ENCODE measurements at regions not wholly inside any gene's neighbourhood (a gene's known extent, or its start where the extent isn't known, plus 50 kb on each side); places are given as distances from the start of the nearest gene placed in this dataset.

GRCh38 chr3:5572168-5572567 lies 384.7 kb downstream of the EDEM1 start:
- no peaks in the 10 kb centered on the region for H3K27me3 ChIP-seq (replicated peaks; ENCODE audit: insufficient read depth)
- no peaks in the 10 kb centered on the region for H3K4me1 ChIP-seq (replicated peaks)
- H3K4me3 ChIP-seq: no peak overlapping the region
- H3K27ac ChIP-seq: no peak overlapping the region
- 69% methylated on average over 6 of the region's 6 CpGs for WGBS
- intact Hi-C loops (cut with DNase I): no loop called here
- no peak for TF ChIP-seq CTCF (IDR thresholded peaks at IDR 0.05)
- TF ChIP-seq POLR2A (IDR thresholded peaks at IDR 0.05): no peak
- no peak for DNase-seq (ENCODE audit: low spot score)
- H3K9me3 ChIP-seq: no peaks in the 10 kb centered on the region
- no peaks in the 10 kb centered on the region for H3K36me3 ChIP-seq

- no peaks in the 10 kb centered on the region for H3K4me1 ChIP-seq (replicated peaks)
- H3K4me3 ChIP-seq: no peak overlapping the region
- DNase-seq (ENCODE audit: low spot score): no peak
- 55% methylated on average over 7 of the region's 7 CpGs for WGBS
- no peaks in the 10 kb centered on the region for H3K27me3 ChIP-seq (replicated peaks; ENCODE audit: insufficient read depth)
- H3K27ac ChIP-seq: no peak overlapping the region
- H3K9me3 ChIP-seq: no peaks in the 10 kb centered on the region
- TF ChIP-seq POLR2A (IDR thresholded peaks at IDR 0.05) (no peak), POLR2AphosphoS5 (IDR thresholded peaks at IDR 0.05) (no peak), CTCF (IDR thresholded peaks at IDR 0.05) (no peak)
- H3K36me3 ChIP-seq: no peaks in the 10 kb centered on the region
- intact Hi-C loops (cut with DNase I): no loop called here
Measured at GRCh38 chr3:5576277-5577011, 388.9 kb downstream of the EDEM1 start.

- TF ChIP-seq POLR2A (IDR thresholded peaks at IDR 0.05) (no peak), POLR2AphosphoS5 (IDR thresholded peaks at IDR 0.05) (no peak), CTCF (IDR thresholded peaks at IDR 0.05) (no peak)
- Histone ChIP-seq H3K4me1 (replicated peaks) (no peaks in the 10 kb centered on the region), H3K36me3 (no peaks in the 10 kb centered on the region), H3K4me3 (no peak overlapping the region), H3K9me3 (no peaks in the 10 kb centered on the region), H3K27me3 (replicated peaks; ENCODE audit: insufficient read depth) (no peaks in the 10 kb centered on the region), H3K27ac (no peak overlapping the region)
- WGBS: 83% methylated on average over 2 of the region's 2 CpGs
- intact Hi-C loops (cut with DNase I): no loop called here
- DNase-seq (ENCODE audit: low spot score): no peak
Measured at GRCh38 chr3:5579139-5579602, 391.7 kb downstream of the EDEM1 start.

GRCh38 chr3:5579946-5580345 lies 392.4 kb downstream of the EDEM1 start:
- TF ChIP-seq CTCF (IDR thresholded peaks at IDR 0.05): no peak
- no peak for TF ChIP-seq POLR2AphosphoS5 (IDR thresholded peaks at IDR 0.05)
- TF ChIP-seq POLR2A (IDR thresholded peaks at IDR 0.05): no peak
- Histone ChIP-seq H3K4me1 (replicated peaks) (no peaks in the 10 kb centered on the region), H3K36me3 (no peaks in the 10 kb centered on the region), H3K9me3 (no peaks in the 10 kb centered on the region), H3K27me3 (replicated peaks; ENCODE audit: insufficient read depth) (no peaks in the 10 kb centered on the region), H3K27ac (no peak overlapping the region), H3K4me3 (no peak overlapping the region)
- WGBS: 90% methylated on average over 4 of the region's 4 CpGs
- DNase-seq (ENCODE audit: low spot score): no peak
- intact Hi-C loops (cut with DNase I): no loop called here

- Histone ChIP-seq H3K36me3 (no peaks in the 10 kb centered on the region), H3K4me1 (replicated peaks) (no peaks in the 10 kb centered on the region), H3K4me3 (no peak overlapping the region), H3K27ac (no peak overlapping the region), H3K9me3 (no peaks in the 10 kb centered on the region), H3K27me3 (replicated peaks; ENCODE audit: insufficient read depth) (no peaks in the 10 kb centered on the region)
- DNase-seq (ENCODE audit: low spot score): no peak
- 78% methylated on average over 2 of the region's 2 CpGs for WGBS
- TF ChIP-seq POLR2AphosphoS5 (IDR thresholded peaks at IDR 0.05) (no peak), CTCF (IDR thresholded peaks at IDR 0.05) (no peak), POLR2A (IDR thresholded peaks at IDR 0.05) (no peak)
- intact Hi-C loops (cut with DNase I): no loop called here
Measured at GRCh38 chr3:5580826-5581225, 393.3 kb downstream of the EDEM1 start.

Data from prostate gland (tissue), 2 donors.